ENCODE measurements at regions not wholly inside any gene's neighbourhood (a gene's known extent, or its start where the extent isn't known, plus 50 kb on each side); places are given as distances from the start of the nearest gene placed in this dataset.

GRCh38 chr11:70498171-70498571, 99.8 kb downstream of the CTTN start:
- TF ChIP-seq MAX (CRISPR knock-in tag; IDR thresholded peaks at IDR 0.05) (no peak), ZNF707 (CRISPR knock-in tag; conservative IDR thresholded peaks at IDR 0.05) (no peak), MTF1 (CRISPR knock-in tag; IDR thresholded peaks at IDR 0.05; ENCODE audit: borderline replicate concordance) (no peak), SP2 (IDR thresholded peaks at IDR 0.05; ENCODE audit: extremely low read depth, low read depth, low read length, poor library complexity, severe bottlenecking) (no peak)

Measured in K562 (cell line).